Neural progenitor cell (in vitro differentiated cells): ENCODE measurements at regions not wholly inside any gene's neighbourhood (a gene's known extent, or its start where the extent isn't known, plus 50 kb on each side); places are given as distances from the start of the nearest gene placed in this dataset.

ENCODE experiments used
- DNase-seq: peaks from one replicate; pipeline ENCODE4 v3.0.0-alpha.2; 2016; ENCODE audit warnings: low spot score
- H2AFZ ChIP-seq: fragments of 200-600 bp; sonication (generic); replicated peaks from 2 replicates; pipeline ENCODE4 v1.6.1; 2016; ENCODE audit warnings: antibody characterized with exemption
- H3F3A ChIP-seq: fragments of 200-600 bp; sonication (generic); 2 replicates; pipeline ENCODE4 v1.6.1; 2016; ENCODE audit warnings: antibody characterized with exemption, low read depth
- H3K27ac ChIP-seq: fragments of 200-600 bp; sonication (generic); 2 replicates; pipeline ENCODE4 v1.5.1; 2016; ENCODE audit warnings: mild to moderate bottlenecking
- H3K27me3 ChIP-seq: fragments of 200-600 bp; sonication (generic); 2 replicates; pipeline ENCODE4 v1.6.1; 2016; ENCODE audit warnings: mild to moderate bottlenecking, moderate library complexity
- H3K36me3 ChIP-seq: fragments of 200-600 bp; sonication (generic); 2 replicates; pipeline ENCODE4 v1.5.1; 2016
- H3K4me1 ChIP-seq: fragments of 200-600 bp; sonication (generic); 2 replicates; pipeline ENCODE4 v1.6.1; 2016; ENCODE audit warnings: mixed run types
- H3K4me2 ChIP-seq: fragments of 200-600 bp; sonication (generic); 2 replicates; pipeline ENCODE4 v1.6.1; 2016
- H3K4me3 ChIP-seq: fragments of 200-600 bp; sonication (generic); 2 replicates; pipeline ENCODE4 v1.5.1; 2016
- H3K79me2 ChIP-seq: fragments of 200-600 bp; sonication (generic); 2 replicates; pipeline ENCODE4 v1.6.1; 2016; ENCODE audit warnings: low read depth
- H3K9ac ChIP-seq: fragments of 200-600 bp; sonication (generic); 2 replicates; pipeline ENCODE4 v1.6.1; 2016
- H3K9me3 ChIP-seq: fragments of 200-600 bp; sonication (generic); 2 replicates; pipeline ENCODE4 v1.5.1; 2016; ENCODE audit warnings: low read depth
- H4K20me1 ChIP-seq: fragments of 200-600 bp; sonication (generic); 2 replicates; pipeline ENCODE4 v1.6.1; 2016; ENCODE audit warnings: low read depth
- H3K27ac Mint-ChIP-seq: 3 replicates; pipeline ENCODE4 v1.8.0; 2021; ENCODE audit warnings: mixed read lengths
- H3K27me3 Mint-ChIP-seq: 2 replicates; pipeline ENCODE4 v1.8.0; 2022; ENCODE audit warnings: low read depth, mild to moderate bottlenecking, inconsistent platforms, moderate library complexity, mixed read lengths; ENCODE audit not compliant: insufficient read depth
- H3K36me3 Mint-ChIP-seq: 3 replicates; pipeline ENCODE4 v1.8.0; 2021; ENCODE audit warnings: mixed read lengths
- H3K4me1 Mint-ChIP-seq: 3 replicates; pipeline ENCODE4 v1.8.0; 2021; ENCODE audit warnings: mixed read lengths
- H3K4me3 Mint-ChIP-seq: 3 replicates; pipeline ENCODE4 v1.8.0; 2021; ENCODE audit warnings: mild to moderate bottlenecking, moderate library complexity, mixed read lengths
- H3K9me3 Mint-ChIP-seq: 3 replicates; pipeline ENCODE4 v1.8.0; 2020; ENCODE audit warnings: mixed read lengths
- CTCF ChIP-seq: fragments of 200-600 bp; sonication (generic); IDR thresholded peaks from 2 replicates; pipeline ENCODE4 v1.5.1; 2017; ENCODE audit warnings: antibody characterized with exemption, mild to moderate bottlenecking
- EZH2 ChIP-seq: fragments of 200-600 bp; sonication (generic); IDR thresholded peaks from 2 replicates; pipeline ENCODE4 v1.6.1; 2017; ENCODE audit warnings: antibody characterized with exemption, mild to moderate bottlenecking, moderate library complexity
- EZH2phosphoT487 ChIP-seq: fragments of 200-600 bp; sonication (generic); IDR thresholded peaks from 2 replicates; pipeline ENCODE4 v1.6.1; 2017; ENCODE audit warnings: antibody characterized with exemption

GRCh38 chr13:61761690-61762089 is 346.0 kb upstream of the PCDH20 start:
- H3K27me3 ChIP-seq: no peaks in the 10 kb centered on the region
- Mint-ChIP-seq H3K9me3 (no peaks in the 10 kb centered on the region), H3K27ac (no peak overlapping the region), H3K27me3 (no peaks in the 10 kb centered on the region), H3K4me1 (no peaks in the 10 kb centered on the region), H3K4me3 (no peak overlapping the region), H3K36me3 (no peaks in the 10 kb centered on the region)
- no peaks in the 10 kb centered on the region for H3K9me3 ChIP-seq
- no peak overlapping the region for H2AFZ ChIP-seq
- no peak for DNase-seq
- H3K4me2 ChIP-seq: no peak overlapping the region
- no peaks in the 10 kb centered on the region for H3F3A ChIP-seq
- H3K36me3 ChIP-seq: no peaks in the 10 kb centered on the region
- H3K4me1 ChIP-seq: no peaks in the 10 kb centered on the region
- no peak for TF ChIP-seq EZH2
- TF ChIP-seq EZH2phosphoT487: no peak
- TF ChIP-seq CTCF: no peak
- no peak overlapping the region for H3K9ac ChIP-seq
- no peaks in the 10 kb centered on the region for H3K79me2 ChIP-seq
- no peak overlapping the region for H3K27ac ChIP-seq
- H4K20me1 ChIP-seq: no peaks in the 10 kb centered on the region
- no peak overlapping the region for H3K4me3 ChIP-seq

GRCh38 chr13:61760102-61760501 is 344.5 kb upstream of the PCDH20 start:
- Mint-ChIP-seq H3K36me3 (no peaks in the 10 kb centered on the region), H3K9me3 (peaks cover 8% of the 10 kb centered on the region), H3K27me3 (no peaks in the 10 kb centered on the region), H3K4me3 (no peak overlapping the region), H3K4me1 (no peaks in the 10 kb centered on the region), H3K27ac (no peak overlapping the region)
- no peak for DNase-seq
- Histone ChIP-seq H3K9ac (no peak overlapping the region), H3K36me3 (no peaks in the 10 kb centered on the region), H3F3A (no peaks in the 10 kb centered on the region), H3K9me3 (no peaks in the 10 kb centered on the region), H4K20me1 (no peaks in the 10 kb centered on the region), H3K27ac (no peak overlapping the region), H3K4me2 (no peak overlapping the region), H2AFZ (no peak overlapping the region), H3K4me3 (no peak overlapping the region), H3K27me3 (no peaks in the 10 kb centered on the region), H3K79me2 (no peaks in the 10 kb centered on the region), H3K4me1 (no peaks in the 10 kb centered on the region)
- TF ChIP-seq EZH2 (no peak), EZH2phosphoT487 (no peak), CTCF (no peak)

GRCh38 chr13:61756031-61756430 is 340.4 kb upstream of the PCDH20 start:
- H3K4me3 Mint-ChIP-seq: no peak overlapping the region
- H3K27me3 Mint-ChIP-seq: no peaks in the 10 kb centered on the region
- DNase-seq: no peak
- H3K4me1 Mint-ChIP-seq: no peaks in the 10 kb centered on the region
- H3F3A ChIP-seq: no peaks in the 10 kb centered on the region
- no peaks in the 10 kb centered on the region for H3K36me3 ChIP-seq
- no peaks in the 10 kb centered on the region for H3K27me3 ChIP-seq
- H3K79me2 ChIP-seq: no peaks in the 10 kb centered on the region
- H4K20me1 ChIP-seq: no peaks in the 10 kb centered on the region
- no peak overlapping the region for H3K9ac ChIP-seq
- no peak overlapping the region for H2AFZ ChIP-seq
- no peak for TF ChIP-seq EZH2phosphoT487
- TF ChIP-seq EZH2: no peak
- TF ChIP-seq CTCF: no peak
- no peaks in the 10 kb centered on the region for H3K9me3 ChIP-seq
- H3K27ac Mint-ChIP-seq: no peak overlapping the region
- H3K4me3 ChIP-seq: no peak overlapping the region
- no peaks in the 10 kb centered on the region for H3K4me1 ChIP-seq
- H3K36me3 Mint-ChIP-seq: no peaks in the 10 kb centered on the region
- H3K9me3 Mint-ChIP-seq: peaks cover 8% of the 10 kb centered on the region
- no peak overlapping the region for H3K27ac ChIP-seq
- no peak overlapping the region for H3K4me2 ChIP-seq

GRCh38 chr13:61751039-61751438 is 335.4 kb upstream of the PCDH20 start:
- Histone ChIP-seq H3K4me2 (no peak overlapping the region), H3K9ac (no peak overlapping the region), H2AFZ (no peak overlapping the region), H3K9me3 (no peaks in the 10 kb centered on the region), H3K4me3 (no peak overlapping the region), H3K27me3 (no peaks in the 10 kb centered on the region), H3K79me2 (no peaks in the 10 kb centered on the region), H3F3A (no peaks in the 10 kb centered on the region), H3K27ac (no peak overlapping the region), H4K20me1 (no peaks in the 10 kb centered on the region), H3K36me3 (no peaks in the 10 kb centered on the region), H3K4me1 (no peaks in the 10 kb centered on the region)
- Mint-ChIP-seq H3K27me3 (no peaks in the 10 kb centered on the region), H3K4me1 (no peaks in the 10 kb centered on the region), H3K36me3 (no peaks in the 10 kb centered on the region), H3K4me3 (no peak overlapping the region), H3K27ac (no peak overlapping the region), H3K9me3 (peaks cover 6% of the 10 kb centered on the region)
- no peak for DNase-seq
- TF ChIP-seq EZH2phosphoT487: no peak
- no peak for TF ChIP-seq EZH2
- no peak for TF ChIP-seq CTCF
